ENCODE measurements at regions not wholly inside any gene's neighbourhood (a gene's known extent, or its start where the extent isn't known, plus 50 kb on each side); places are given as distances from the start of the nearest gene placed in this dataset.

DNA sequence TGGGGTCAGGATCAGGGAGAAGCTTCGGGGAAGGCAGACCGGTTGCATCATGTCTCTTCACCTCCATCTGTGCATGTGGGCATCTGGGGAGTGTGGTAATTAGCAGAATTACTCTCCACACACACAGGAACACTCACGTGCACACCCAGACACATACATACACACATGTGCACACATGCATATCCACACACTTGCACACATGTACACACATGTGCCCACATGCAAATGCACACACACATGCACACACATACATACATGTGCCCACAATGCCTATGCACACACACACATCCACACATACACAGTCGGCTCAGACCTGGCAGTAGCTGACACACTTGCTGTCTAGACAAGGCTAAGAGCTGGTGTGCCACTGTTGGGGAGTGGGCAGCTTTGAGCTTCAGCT, 212.3 kb upstream of the PMEPA1 start:
- Mint-ChIP-seq H3K4me3 (no peak overlapping the region), H3K36me3 (ENCODE audit: low read depth) (no peaks in the 10 kb centered on the region), H3K9me3 (peaks cover 26% of the 10 kb centered on the region), H3K27me3 (ENCODE audit: insufficient read depth) (peaks cover 4% of the 10 kb centered on the region), H3K4me1 (peaks cover 12% of the 10 kb centered on the region), H3K27ac (no peak overlapping the region)
- Histone ChIP-seq H3K9ac (ENCODE audit: extremely low read depth, low read length, poor library complexity, severe bottlenecking) (no peak overlapping the region), H3K9me3 (ENCODE audit: control insufficient read depth, low read length) (peaks cover 13% of the 10 kb centered on the region), H3K4me1 (ENCODE audit: control insufficient read depth, insufficient read depth, low read length) (no peaks in the 10 kb centered on the region), H3K27ac (ENCODE audit: low read depth, low read length) (peak overlapping the region; percentile 98), H3K4me3 (ENCODE audit: low read length) (no peak overlapping the region), H3K27me3 (ENCODE audit: control insufficient read depth, insufficient read depth, low read length, poor library complexity, severe bottlenecking) (no peaks in the 10 kb centered on the region), H3K36me3 (ENCODE audit: control insufficient read depth, insufficient read depth, low read length) (no peaks in the 10 kb centered on the region)
- TF ChIP-seq CTCF (conservative IDR thresholded peaks at IDR 0.05), result no peak
- 91 to 94% methylated on average over 2 to 4 of the region's 4 CpGs for WGBS, 2 experiments (ENCODE audit: insufficient coverage in 1 of 2, insufficient read length in 1 of 2)
- no peak for DNase-seq

- Mint-ChIP-seq H3K4me1 (peaks cover 12% of the 10 kb centered on the region), H3K27ac (no peak overlapping the region), H3K4me3 (no peak overlapping the region), H3K27me3 (ENCODE audit: insufficient read depth) (peaks cover 4% of the 10 kb centered on the region), H3K36me3 (ENCODE audit: low read depth) (no peaks in the 10 kb centered on the region), H3K9me3 (peaks cover 22% of the 10 kb centered on the region)
- no peaks in the 10 kb centered on the region for H3K4me1 ChIP-seq (ENCODE audit: control insufficient read depth, insufficient read depth, low read length)
- H3K9me3 ChIP-seq (ENCODE audit: control insufficient read depth, low read length), result peaks cover 13% of the 10 kb centered on the region
- no peaks in the 10 kb centered on the region for H3K36me3 ChIP-seq (ENCODE audit: control insufficient read depth, insufficient read depth, low read length)
- no peak overlapping the region for H3K9ac ChIP-seq (ENCODE audit: extremely low read depth, low read length, poor library complexity, severe bottlenecking)
- no peak for DNase-seq
- WGBS, 2 experiments (ENCODE audit: insufficient coverage in 1 of 2, insufficient read length in 1 of 2), result 84 to 93% methylated on average over 2 to 8 of the region's 8 CpGs
- H3K4me3 ChIP-seq (ENCODE audit: low read length), result no peak overlapping the region
- H3K27me3 ChIP-seq (ENCODE audit: control insufficient read depth, insufficient read depth, low read length, poor library complexity, severe bottlenecking), result no peaks in the 10 kb centered on the region
- no peak overlapping the region for H3K27ac ChIP-seq (ENCODE audit: low read depth, low read length)
- TF ChIP-seq CTCF (conservative IDR thresholded peaks at IDR 0.05), result no peak
Observed at GRCh38 chr20:57921676-57922075, 211.9 kb upstream of the PMEPA1 start.

DNA sequence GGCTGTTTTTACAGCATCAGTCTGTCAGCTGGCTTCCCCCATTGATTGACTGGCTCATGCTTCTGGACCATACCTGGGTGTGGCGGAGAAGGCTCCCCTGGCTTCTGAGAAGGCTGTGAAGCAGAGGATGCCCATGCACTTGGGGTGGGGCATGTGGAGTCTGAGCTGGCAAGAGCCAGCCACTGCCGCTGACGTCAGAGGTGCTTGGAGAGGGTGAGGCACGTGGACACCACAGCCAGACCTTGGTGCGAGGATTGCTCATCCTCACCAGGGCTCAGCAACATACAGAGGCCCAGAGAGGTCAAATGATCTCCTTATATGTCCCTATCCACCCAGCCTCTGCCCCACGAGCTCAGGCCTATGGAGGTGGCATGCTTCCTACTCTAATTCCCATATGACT, 211.2 kb upstream of the PMEPA1 start:
- no peak overlapping the region for H3K9ac ChIP-seq (ENCODE audit: extremely low read depth, low read length, poor library complexity, severe bottlenecking)
- no peak overlapping the region for H3K4me3 Mint-ChIP-seq
- peaks cover 12% of the 10 kb centered on the region for H3K4me1 Mint-ChIP-seq
- H3K36me3 Mint-ChIP-seq (ENCODE audit: low read depth), result no peaks in the 10 kb centered on the region
- no peak for TF ChIP-seq CTCF (conservative IDR thresholded peaks at IDR 0.05)
- no peak overlapping the region for H3K27ac Mint-ChIP-seq
- 92 to 93% methylated on average over 5 to 6 of the region's 6 CpGs for WGBS, 2 experiments (ENCODE audit: insufficient coverage in 1 of 2, insufficient read length in 1 of 2)
- no peak for DNase-seq
- H3K4me1 ChIP-seq (ENCODE audit: control insufficient read depth, insufficient read depth, low read length), result no peaks in the 10 kb centered on the region
- H3K27ac ChIP-seq (ENCODE audit: low read depth, low read length), result no peak overlapping the region
- H3K36me3 ChIP-seq (ENCODE audit: control insufficient read depth, insufficient read depth, low read length), result no peaks in the 10 kb centered on the region
- H3K9me3 Mint-ChIP-seq, result peaks cover 17% of the 10 kb centered on the region
- H3K4me3 ChIP-seq (ENCODE audit: low read length), result no peak overlapping the region
- peaks cover 4% of the 10 kb centered on the region for H3K27me3 Mint-ChIP-seq (ENCODE audit: insufficient read depth)
- peaks cover 6% of the 10 kb centered on the region for H3K9me3 ChIP-seq (ENCODE audit: control insufficient read depth, low read length)
- no peaks in the 10 kb centered on the region for H3K27me3 ChIP-seq (ENCODE audit: control insufficient read depth, insufficient read depth, low read length, poor library complexity, severe bottlenecking)

Data from endodermal cell (in vitro differentiated cells).